Liver (tissue), 8 donors: ENCODE measurements at regions not wholly inside any gene's neighbourhood (a gene's known extent, or its start where the extent isn't known, plus 50 kb on each side); places are given as distances from the start of the nearest gene placed in this dataset.

ENCODE experiments used
- DNase-seq: peaks from one replicate; pipeline ENCODE4 v3.0.0-alpha.2; 2017; ENCODE audit warnings: low spot score
- H3K27ac ChIP-seq, 2 donors: one replicate each; pipeline ENCODE4 v1.7.0; 2013; ENCODE audit warnings: inconsistent platforms in 2 of 2, low read length in 2 of 2, control low read depth in 1 of 2, low read depth in 1 of 2, mild to moderate bottlenecking in 1 of 2
- H3K27me3 ChIP-seq, 4 donors: one replicate each; pipeline versions ENCODE4 v1.6.1 to v1.7.0; 2013; ENCODE audit warnings: low read length in 3 of 4, inconsistent platforms in 1 of 4, mild to moderate bottlenecking in 1 of 4, moderate library complexity in 1 of 4; ENCODE audit not compliant: control insufficient read depth in 4 of 4, insufficient read depth in 4 of 4
- H3K36me3 ChIP-seq, 4 donors: one replicate each; pipeline versions ENCODE4 v1.6.1 to v1.7.0; 2013; ENCODE audit warnings: low read length in 3 of 4, mild to moderate bottlenecking in 3 of 4, low read depth in 1 of 4, moderate library complexity in 1 of 4; ENCODE audit not compliant: control insufficient read depth in 4 of 4, insufficient read depth in 3 of 4
- H3K4me1 ChIP-seq, 4 donors: one replicate each; pipeline versions ENCODE4 v1.6.1 to v1.7.0; 2013; ENCODE audit warnings: low read length in 3 of 4, mild to moderate bottlenecking in 3 of 4, moderate library complexity in 1 of 4; ENCODE audit not compliant: control insufficient read depth in 4 of 4, insufficient read depth in 4 of 4
- H3K4me3 ChIP-seq, 3 donors: one replicate each; pipeline versions ENCODE4 v1.6.1 to v1.7.0; 2013; ENCODE audit warnings: low read length in 3 of 3, control low read depth in 1 of 3, low read depth in 1 of 3, mild to moderate bottlenecking in 1 of 3
- H3K9ac ChIP-seq, 2 donors: one replicate each; pipeline ENCODE4 v1.7.0; 2013; ENCODE audit warnings: low read length in 2 of 2, mild to moderate bottlenecking in 2 of 2, moderate library complexity in 2 of 2, control low read depth in 1 of 2, low read depth in 1 of 2
- H3K9me3 ChIP-seq, 4 donors: one replicate each; pipeline versions ENCODE4 v1.6.1 to v1.7.0; 2013; ENCODE audit warnings: low read length in 3 of 4; ENCODE audit not compliant: control insufficient read depth in 4 of 4
- EGR1 ChIP-seq, 2 donors: IDR thresholded peaks; 2 replicates each; pipeline ENCODE4 v1.6.1; 2016 to 2018; ENCODE audit warnings: antibody characterized with exemption in 2 of 2, low read depth in 2 of 2
- FOXA1 ChIP-seq: IDR thresholded peaks from 2 replicates; pipeline ENCODE4 v1.6.1; 2016; ENCODE audit warnings: antibody characterized with exemption
- FOXA2 ChIP-seq: IDR thresholded peaks from 2 replicates; pipeline ENCODE4 v1.6.1; 2016; ENCODE audit warnings: antibody characterized with exemption
- GABPA ChIP-seq, 2 donors: IDR thresholded peaks in 1 of 2; conservative IDR thresholded peaks in 1 of 2; 2 replicates each; pipeline ENCODE4 v1.6.1; 2016; ENCODE audit warnings: antibody characterized with exemption in 2 of 2, mild to moderate bottlenecking in 1 of 2, moderate library complexity in 1 of 2
- HNF4A ChIP-seq, 2 donors: conservative IDR thresholded peaks; 2 replicates each; pipeline ENCODE4 v1.6.1; 2016; ENCODE audit warnings: antibody characterized with exemption in 2 of 2, mild to moderate bottlenecking in 2 of 2
- HNF4G ChIP-seq: IDR thresholded peaks from 2 replicates; pipeline ENCODE4 v1.6.1; 2016; ENCODE audit warnings: antibody characterized with exemption
- JUND ChIP-seq, 2 donors: IDR thresholded peaks; 2 replicates each; pipeline ENCODE4 v1.6.1; 2016; ENCODE audit warnings: antibody characterized with exemption in 2 of 2
- NR2F2 ChIP-seq: IDR thresholded peaks from 2 replicates; pipeline ENCODE4 v1.6.1; 2016; ENCODE audit warnings: antibody characterized with exemption
- RAD21 ChIP-seq, 2 donors: IDR thresholded peaks; 2 replicates each; pipeline ENCODE4 v1.6.1; 2016; ENCODE audit warnings: antibody characterized with exemption in 2 of 2, mild to moderate bottlenecking in 2 of 2
- RXRA ChIP-seq, 2 donors: IDR thresholded peaks; 2 replicates each; pipeline ENCODE4 v1.6.1; 2017 to 2018; ENCODE audit warnings: antibody characterized with exemption in 2 of 2, mild to moderate bottlenecking in 1 of 2
- SP1 ChIP-seq: IDR thresholded peaks from 2 replicates; pipeline ENCODE4 v1.6.1; 2018; ENCODE audit warnings: antibody characterized with exemption, mild to moderate bottlenecking
- TAF1 ChIP-seq: conservative IDR thresholded peaks from 2 replicates; pipeline ENCODE4 v1.6.1; 2016; ENCODE audit warnings: antibody characterized with exemption, mild to moderate bottlenecking
- YY1 ChIP-seq: IDR thresholded peaks from 2 replicates; pipeline ENCODE4 v1.6.1; 2016; ENCODE audit warnings: antibody characterized with exemption, mild to moderate bottlenecking
- WGBS: extraction: QIAGEN DNeasy Blood & Tissue Kit; methylation state at CpG from one replicate; pipeline ENCODE4 v1.1.7; 2013; 5-methylcytosine and 5-hydroxymethylcytosine counted together
- TF ChIP-seq, protein P1 (sequence below): IDR thresholded peaks from 2 replicates; pipeline ENCODE4 v1.6.1; 2016; ENCODE audit warnings: antibody characterized with exemption, mild to moderate bottlenecking
- TF ChIP-seq, protein P2 (sequence below): IDR thresholded peaks from 2 replicates; pipeline ENCODE4 v1.6.1; 2016; ENCODE audit warnings: antibody characterized with exemption
- TF ChIP-seq, protein P3 (sequence below): fragments of 150-350 bp; IDR thresholded peaks from 2 replicates; pipeline ENCODE4 v1.5.1; 2017; ENCODE audit warnings: improper control_type of control experiment, low read depth, low read length; ENCODE audit not compliant: missing input control
- TF ChIP-seq, protein P4 (sequence below): IDR thresholded peaks from 2 replicates; pipeline ENCODE4 v1.6.1; 2016; ENCODE audit warnings: antibody characterized with exemption
- donor health status: healthy.
- donor health status: healthy.
- donor health status: healthy.
- donor health status: healthy.
- donor health status: healthy.

DNA sequence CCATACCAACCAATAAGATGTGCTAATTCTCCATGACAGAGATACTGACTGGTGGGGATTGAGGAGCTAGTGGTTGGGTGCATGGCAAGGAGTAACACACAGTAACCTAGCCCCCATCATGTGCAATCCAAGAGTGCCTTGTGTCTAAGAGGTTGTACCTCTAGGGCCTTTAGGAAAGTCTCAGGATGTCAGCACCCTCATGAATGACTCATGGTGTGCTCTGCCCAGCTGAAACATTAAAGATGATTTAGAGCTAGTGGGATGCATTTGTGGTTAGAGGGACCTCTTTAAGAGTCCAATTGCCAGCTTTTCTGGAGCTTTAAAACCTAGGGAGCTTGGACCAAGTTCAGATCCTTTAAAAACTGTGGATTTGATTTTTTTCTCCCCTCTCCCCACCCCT lies 181.1 kb downstream of the HERPUD2 start (continued):
- TF ChIP-seq, protein P1, sequence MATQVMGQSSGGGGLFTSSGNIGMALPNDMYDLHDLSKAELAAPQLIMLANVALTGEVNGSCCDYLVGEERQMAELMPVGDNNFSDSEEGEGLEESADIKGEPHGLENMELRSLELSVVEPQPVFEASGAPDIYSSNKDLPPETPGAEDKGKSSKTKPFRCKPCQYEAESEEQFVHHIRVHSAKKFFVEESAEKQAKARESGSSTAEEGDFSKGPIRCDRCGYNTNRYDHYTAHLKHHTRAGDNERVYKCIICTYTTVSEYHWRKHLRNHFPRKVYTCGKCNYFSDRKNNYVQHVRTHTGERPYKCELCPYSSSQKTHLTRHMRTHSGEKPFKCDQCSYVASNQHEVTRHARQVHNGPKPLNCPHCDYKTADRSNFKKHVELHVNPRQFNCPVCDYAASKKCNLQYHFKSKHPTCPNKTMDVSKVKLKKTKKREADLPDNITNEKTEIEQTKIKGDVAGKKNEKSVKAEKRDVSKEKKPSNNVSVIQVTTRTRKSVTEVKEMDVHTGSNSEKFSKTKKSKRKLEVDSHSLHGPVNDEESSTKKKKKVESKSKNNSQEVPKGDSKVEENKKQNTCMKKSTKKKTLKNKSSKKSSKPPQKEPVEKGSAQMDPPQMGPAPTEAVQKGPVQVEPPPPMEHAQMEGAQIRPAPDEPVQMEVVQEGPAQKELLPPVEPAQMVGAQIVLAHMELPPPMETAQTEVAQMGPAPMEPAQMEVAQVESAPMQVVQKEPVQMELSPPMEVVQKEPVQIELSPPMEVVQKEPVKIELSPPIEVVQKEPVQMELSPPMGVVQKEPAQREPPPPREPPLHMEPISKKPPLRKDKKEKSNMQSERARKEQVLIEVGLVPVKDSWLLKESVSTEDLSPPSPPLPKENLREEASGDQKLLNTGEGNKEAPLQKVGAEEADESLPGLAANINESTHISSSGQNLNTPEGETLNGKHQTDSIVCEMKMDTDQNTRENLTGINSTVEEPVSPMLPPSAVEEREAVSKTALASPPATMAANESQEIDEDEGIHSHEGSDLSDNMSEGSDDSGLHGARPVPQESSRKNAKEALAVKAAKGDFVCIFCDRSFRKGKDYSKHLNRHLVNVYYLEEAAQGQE, result no peak
- TF ChIP-seq FOXA2, result no peak
- no peak for TF ChIP-seq JUND (IDR thresholded peaks at IDR 0.05)
- no peak for TF ChIP-seq RAD21 (IDR thresholded peaks at IDR 0.05)
- TF ChIP-seq RXRA (IDR thresholded peaks at IDR 0.05), result no peak
- TF ChIP-seq NR2F2, result no peak
- TF ChIP-seq EGR1 (IDR thresholded peaks at IDR 0.05; ENCODE audit: low read depth in 2 of 2), result no peak
- TF ChIP-seq HNF4A (conservative IDR thresholded peaks at IDR 0.05), result no peak
- no peak for TF ChIP-seq HNF4G
- TF ChIP-seq, protein P2, sequence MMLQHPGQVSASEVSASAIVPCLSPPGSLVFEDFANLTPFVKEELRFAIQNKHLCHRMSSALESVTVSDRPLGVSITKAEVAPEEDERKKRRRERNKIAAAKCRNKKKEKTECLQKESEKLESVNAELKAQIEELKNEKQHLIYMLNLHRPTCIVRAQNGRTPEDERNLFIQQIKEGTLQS, result no peak

DNA sequence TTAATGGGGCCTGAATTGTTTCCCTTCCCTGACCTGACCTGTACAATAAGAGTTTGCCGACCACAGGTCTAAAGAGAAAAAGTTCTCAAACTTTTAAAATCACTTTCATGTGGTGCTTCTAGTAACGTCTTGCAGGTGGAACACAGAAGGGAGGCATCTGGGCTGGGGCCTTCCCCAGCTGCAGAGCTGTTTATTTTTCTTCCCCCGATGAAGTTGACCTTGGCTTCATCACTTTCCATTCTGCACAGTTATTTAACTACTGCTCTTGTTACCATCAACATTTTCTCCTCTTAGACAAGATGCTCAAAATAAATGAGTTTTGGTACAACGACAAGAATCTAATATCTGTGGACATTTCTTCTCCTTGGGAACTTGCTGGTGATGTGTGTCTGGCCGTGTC lies 181.7 kb downstream of the HERPUD2 start:
- H3K4me3 ChIP-seq, result no peak overlapping the region
- no peak for DNase-seq
- 61% methylated on average over 5 of the region's 5 CpGs for WGBS
- no peak overlapping the region for H3K27ac ChIP-seq
- H3K4me1 ChIP-seq, result peaks cover 5 to 38% (median 34%) of the 10 kb centered on the region in 4 donors
- H3K9me3 ChIP-seq, result no peaks in the 10 kb centered on the region
- no peaks in the 10 kb centered on the region for H3K27me3 ChIP-seq
- H3K9ac ChIP-seq, result no peak overlapping the region
- TF ChIP-seq, protein P3, sequence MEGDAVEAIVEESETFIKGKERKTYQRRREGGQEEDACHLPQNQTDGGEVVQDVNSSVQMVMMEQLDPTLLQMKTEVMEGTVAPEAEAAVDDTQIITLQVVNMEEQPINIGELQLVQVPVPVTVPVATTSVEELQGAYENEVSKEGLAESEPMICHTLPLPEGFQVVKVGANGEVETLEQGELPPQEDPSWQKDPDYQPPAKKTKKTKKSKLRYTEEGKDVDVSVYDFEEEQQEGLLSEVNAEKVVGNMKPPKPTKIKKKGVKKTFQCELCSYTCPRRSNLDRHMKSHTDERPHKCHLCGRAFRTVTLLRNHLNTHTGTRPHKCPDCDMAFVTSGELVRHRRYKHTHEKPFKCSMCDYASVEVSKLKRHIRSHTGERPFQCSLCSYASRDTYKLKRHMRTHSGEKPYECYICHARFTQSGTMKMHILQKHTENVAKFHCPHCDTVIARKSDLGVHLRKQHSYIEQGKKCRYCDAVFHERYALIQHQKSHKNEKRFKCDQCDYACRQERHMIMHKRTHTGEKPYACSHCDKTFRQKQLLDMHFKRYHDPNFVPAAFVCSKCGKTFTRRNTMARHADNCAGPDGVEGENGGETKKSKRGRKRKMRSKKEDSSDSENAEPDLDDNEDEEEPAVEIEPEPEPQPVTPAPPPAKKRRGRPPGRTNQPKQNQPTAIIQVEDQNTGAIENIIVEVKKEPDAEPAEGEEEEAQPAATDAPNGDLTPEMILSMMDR, result no peak
- no peak for TF ChIP-seq JUND (IDR thresholded peaks at IDR 0.05)
- TF ChIP-seq FOXA2, result no peak
- TF ChIP-seq TAF1, result no peak
- TF ChIP-seq SP1, result no peak
- TF ChIP-seq, protein P1, result no peak
- TF ChIP-seq, protein P4, sequence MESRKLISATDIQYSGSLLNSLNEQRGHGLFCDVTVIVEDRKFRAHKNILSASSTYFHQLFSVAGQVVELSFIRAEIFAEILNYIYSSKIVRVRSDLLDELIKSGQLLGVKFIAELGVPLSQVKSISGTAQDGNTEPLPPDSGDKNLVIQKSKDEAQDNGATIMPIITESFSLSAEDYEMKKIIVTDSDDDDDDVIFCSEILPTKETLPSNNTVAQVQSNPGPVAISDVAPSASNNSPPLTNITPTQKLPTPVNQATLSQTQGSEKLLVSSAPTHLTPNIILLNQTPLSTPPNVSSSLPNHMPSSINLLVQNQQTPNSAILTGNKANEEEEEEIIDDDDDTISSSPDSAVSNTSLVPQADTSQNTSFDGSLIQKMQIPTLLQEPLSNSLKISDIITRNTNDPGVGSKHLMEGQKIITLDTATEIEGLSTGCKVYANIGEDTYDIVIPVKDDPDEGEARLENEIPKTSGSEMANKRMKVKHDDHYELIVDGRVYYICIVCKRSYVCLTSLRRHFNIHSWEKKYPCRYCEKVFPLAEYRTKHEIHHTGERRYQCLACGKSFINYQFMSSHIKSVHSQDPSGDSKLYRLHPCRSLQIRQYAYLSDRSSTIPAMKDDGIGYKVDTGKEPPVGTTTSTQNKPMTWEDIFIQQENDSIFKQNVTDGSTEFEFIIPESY, result no peak
- TF ChIP-seq YY1, result no peak
- TF ChIP-seq, protein P2, result no peak
- no peak for TF ChIP-seq FOXA1
- no peak for TF ChIP-seq GABPA (IDR thresholded peaks at IDR 0.05 in 1 of 2, conservative IDR thresholded peaks at IDR 0.05 in 1 of 2)
- TF ChIP-seq HNF4A (conservative IDR thresholded peaks at IDR 0.05), result no peak
- no peak for TF ChIP-seq RAD21 (IDR thresholded peaks at IDR 0.05)
- TF ChIP-seq RXRA (IDR thresholded peaks at IDR 0.05), result no peak
- TF ChIP-seq EGR1 (IDR thresholded peaks at IDR 0.05; ENCODE audit: low read depth in 2 of 2), result no peak
- no peak for TF ChIP-seq NR2F2
- no peaks in the 10 kb centered on the region for H3K36me3 ChIP-seq
